ENCODE measurements at regions not wholly inside any gene's neighbourhood (a gene's known extent, or its start where the extent isn't known, plus 50 kb on each side); places are given as distances from the start of the nearest gene placed in this dataset.

DNA sequence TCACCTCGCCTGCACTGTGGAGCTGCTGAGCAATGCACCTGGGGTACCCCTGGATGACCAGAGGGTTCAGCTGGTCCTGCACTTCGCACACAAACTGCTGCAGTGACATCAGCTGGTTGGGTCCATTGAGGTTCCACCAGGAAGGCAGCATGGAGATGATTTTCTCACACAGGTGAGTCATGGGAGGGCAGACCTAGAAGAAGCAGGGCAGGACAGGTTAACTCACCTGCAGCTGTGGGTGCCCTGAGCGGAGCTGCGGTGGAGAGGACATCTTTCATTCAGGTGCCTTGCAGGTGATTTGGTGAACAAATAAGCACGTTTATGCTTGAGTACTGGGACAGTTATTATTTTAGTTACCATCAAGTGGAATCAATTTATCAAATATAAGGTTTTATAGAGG, 73.6 kb downstream of the CTSL start:
- TF ChIP-seq, protein P1, sequence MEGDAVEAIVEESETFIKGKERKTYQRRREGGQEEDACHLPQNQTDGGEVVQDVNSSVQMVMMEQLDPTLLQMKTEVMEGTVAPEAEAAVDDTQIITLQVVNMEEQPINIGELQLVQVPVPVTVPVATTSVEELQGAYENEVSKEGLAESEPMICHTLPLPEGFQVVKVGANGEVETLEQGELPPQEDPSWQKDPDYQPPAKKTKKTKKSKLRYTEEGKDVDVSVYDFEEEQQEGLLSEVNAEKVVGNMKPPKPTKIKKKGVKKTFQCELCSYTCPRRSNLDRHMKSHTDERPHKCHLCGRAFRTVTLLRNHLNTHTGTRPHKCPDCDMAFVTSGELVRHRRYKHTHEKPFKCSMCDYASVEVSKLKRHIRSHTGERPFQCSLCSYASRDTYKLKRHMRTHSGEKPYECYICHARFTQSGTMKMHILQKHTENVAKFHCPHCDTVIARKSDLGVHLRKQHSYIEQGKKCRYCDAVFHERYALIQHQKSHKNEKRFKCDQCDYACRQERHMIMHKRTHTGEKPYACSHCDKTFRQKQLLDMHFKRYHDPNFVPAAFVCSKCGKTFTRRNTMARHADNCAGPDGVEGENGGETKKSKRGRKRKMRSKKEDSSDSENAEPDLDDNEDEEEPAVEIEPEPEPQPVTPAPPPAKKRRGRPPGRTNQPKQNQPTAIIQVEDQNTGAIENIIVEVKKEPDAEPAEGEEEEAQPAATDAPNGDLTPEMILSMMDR (IDR thresholded peaks at IDR 0.05; ENCODE audit: unreplicated experiment): no peak
- Mint-ChIP-seq H3K9me3 (ENCODE audit: low read depth) (no peaks in the 10 kb centered on the region), H3K27me3 (peaks cover 3% of the 10 kb centered on the region), H3K27ac (no peak overlapping the region), H3K4me3 (ENCODE audit: low read depth) (no peak overlapping the region), H3K36me3 (ENCODE audit: insufficient read depth) (no peaks in the 10 kb centered on the region), H3K4me1 (ENCODE audit: low read depth) (peaks cover 27% of the 10 kb centered on the region)
- no peak for DNase-seq (ENCODE audit: low spot score, unreplicated experiment)

DNA sequence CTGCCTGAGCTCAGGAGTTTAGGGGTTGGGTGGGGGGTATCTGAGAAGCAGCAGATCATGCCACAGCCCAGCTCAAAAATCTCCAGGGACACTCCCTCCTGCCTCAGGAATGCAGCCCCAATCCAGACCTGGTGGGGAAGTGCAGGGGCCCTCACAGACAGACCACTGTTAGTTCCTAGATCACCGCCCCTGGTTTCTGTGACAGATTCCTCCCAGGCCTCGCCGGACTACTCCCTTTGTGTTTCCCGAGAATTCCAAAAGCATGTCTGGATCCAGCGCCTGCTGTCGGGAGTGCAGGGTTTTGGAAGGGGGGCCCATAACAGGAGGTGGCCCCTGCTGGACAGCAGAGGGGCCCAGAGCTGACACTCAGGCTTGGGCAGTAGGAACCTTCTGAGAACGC, 74.5 kb downstream of the CTSL start:
- TF ChIP-seq, protein P1 (IDR thresholded peaks at IDR 0.05; ENCODE audit: unreplicated experiment): no peak
- no peak overlapping the region for H3K4me3 Mint-ChIP-seq (ENCODE audit: low read depth)
- peaks cover 25% of the 10 kb centered on the region for H3K4me1 Mint-ChIP-seq (ENCODE audit: low read depth)
- peaks cover 3% of the 10 kb centered on the region for H3K27me3 Mint-ChIP-seq
- H3K27ac Mint-ChIP-seq: no peak overlapping the region
- no peaks in the 10 kb centered on the region for H3K9me3 Mint-ChIP-seq (ENCODE audit: low read depth)
- DNase-seq (ENCODE audit: low spot score, unreplicated experiment): no peak
- no peaks in the 10 kb centered on the region for H3K36me3 Mint-ChIP-seq (ENCODE audit: insufficient read depth)

DNA sequence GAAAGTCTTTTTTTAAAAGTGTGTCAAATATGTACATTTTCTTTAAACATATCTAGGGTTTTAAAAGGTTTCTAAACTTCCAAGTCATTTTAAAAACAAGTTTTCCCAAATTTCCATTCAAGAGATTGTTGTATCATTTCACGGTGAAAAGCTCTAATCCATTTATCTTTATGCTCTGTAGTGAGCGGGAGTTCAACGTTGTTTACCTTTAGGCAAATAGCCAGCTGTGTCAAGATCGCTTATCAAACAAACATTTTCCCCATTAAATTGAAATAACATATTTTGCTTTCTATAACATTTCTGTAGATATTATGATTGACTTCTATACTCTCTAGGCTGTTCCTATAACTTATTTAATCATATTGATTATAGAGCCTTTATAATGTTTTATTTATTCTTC, 75.1 kb downstream of the CTSL start:
- H3K4me1 Mint-ChIP-seq (ENCODE audit: low read depth): peaks cover 19% of the 10 kb centered on the region
- H3K36me3 Mint-ChIP-seq (ENCODE audit: insufficient read depth): no peaks in the 10 kb centered on the region
- H3K9me3 Mint-ChIP-seq (ENCODE audit: low read depth): no peaks in the 10 kb centered on the region
- H3K27ac Mint-ChIP-seq: no peak overlapping the region
- peaks cover 3% of the 10 kb centered on the region for H3K27me3 Mint-ChIP-seq
- H3K4me3 Mint-ChIP-seq (ENCODE audit: low read depth): no peak overlapping the region
- TF ChIP-seq, protein P1 (IDR thresholded peaks at IDR 0.05; ENCODE audit: unreplicated experiment): no peak
- DNase-seq (ENCODE audit: low spot score, unreplicated experiment): no peak

DNA sequence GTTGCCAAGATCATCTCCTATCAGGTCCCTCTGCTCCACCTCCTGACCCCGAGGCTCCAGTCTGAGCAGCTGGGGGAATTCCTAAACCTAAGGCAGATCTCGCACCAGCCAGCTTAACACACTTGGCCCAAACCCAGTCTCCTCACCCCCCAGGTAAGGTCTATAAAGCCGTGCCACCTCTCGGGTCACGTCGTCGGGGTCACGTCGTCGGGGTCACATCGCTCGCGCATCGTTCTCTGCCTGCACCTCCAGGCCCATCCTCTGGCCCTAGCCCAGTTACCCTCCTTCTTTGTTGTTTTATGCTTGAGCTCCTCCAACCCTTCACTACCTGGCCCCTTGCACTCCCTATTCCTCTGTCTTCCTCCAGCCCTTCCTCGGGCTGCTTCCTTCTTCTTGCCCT, 77.2 kb downstream of the CTSL start:
- TF ChIP-seq, protein P1 (IDR thresholded peaks at IDR 0.05; ENCODE audit: unreplicated experiment): no peak
- peaks cover 5% of the 10 kb centered on the region for H3K9me3 Mint-ChIP-seq (ENCODE audit: low read depth)
- no peak overlapping the region for H3K4me3 Mint-ChIP-seq (ENCODE audit: low read depth)
- no peak overlapping the region for H3K27ac Mint-ChIP-seq
- H3K4me1 Mint-ChIP-seq (ENCODE audit: low read depth): peaks cover 14% of the 10 kb centered on the region
- peaks cover 1% of the 10 kb centered on the region for H3K36me3 Mint-ChIP-seq (ENCODE audit: insufficient read depth)
- peaks cover 3% of the 10 kb centered on the region for H3K27me3 Mint-ChIP-seq
- no peak for DNase-seq (ENCODE audit: low spot score, unreplicated experiment)

DNA sequence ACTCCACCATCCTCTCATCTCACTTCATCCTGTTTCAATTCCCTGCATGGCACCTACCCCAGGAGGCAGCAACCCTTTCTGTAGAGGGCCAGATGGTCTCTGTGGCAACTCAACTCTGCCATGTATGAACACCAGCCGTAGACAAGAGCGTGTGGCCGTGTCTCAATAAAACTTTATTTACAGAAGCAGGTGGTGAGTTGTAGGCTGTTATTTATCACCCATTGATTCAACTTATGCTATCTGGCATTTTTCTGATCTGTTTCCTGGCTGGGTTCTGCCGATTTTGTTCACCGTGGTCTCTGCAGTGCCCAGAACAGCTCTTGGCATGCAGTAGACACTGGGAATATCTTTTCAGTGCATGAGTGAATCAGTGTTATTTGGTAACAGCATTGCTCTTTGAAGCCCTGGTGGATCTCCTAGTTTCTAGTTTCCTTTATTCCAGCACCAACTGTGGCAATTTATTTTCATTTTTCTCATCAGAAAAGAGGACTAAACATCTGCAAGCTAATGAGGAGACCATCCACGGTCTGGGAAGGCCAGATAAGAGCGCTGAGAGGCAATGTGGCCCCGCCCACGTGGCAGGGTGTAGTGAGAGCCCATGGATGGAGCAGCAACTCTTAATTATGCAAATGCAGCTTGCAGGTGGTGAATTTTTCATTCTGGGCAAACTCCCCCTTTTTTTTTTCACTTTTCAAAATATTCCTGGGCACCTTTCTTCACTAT, 77.9 kb downstream of the CTSL start:
- Mint-ChIP-seq H3K36me3 (ENCODE audit: insufficient read depth) (peaks cover 1% of the 10 kb centered on the region), H3K4me1 (ENCODE audit: low read depth) (peaks cover 13% of the 10 kb centered on the region), H3K27me3 (peaks cover 3% of the 10 kb centered on the region), H3K9me3 (ENCODE audit: low read depth) (peaks cover 11% of the 10 kb centered on the region), H3K4me3 (ENCODE audit: low read depth) (no peak overlapping the region), H3K27ac (no peak overlapping the region)
- TF ChIP-seq, protein P1 (IDR thresholded peaks at IDR 0.05; ENCODE audit: unreplicated experiment): no peak
- DNase-seq (ENCODE audit: low spot score, unreplicated experiment): no peak

All from progenitor cell of endocrine pancreas (in vitro differentiated cells).